Brain microvascular endothelial cell (primary cell): ENCODE measurements at regions not wholly inside any gene's neighbourhood (a gene's known extent, or its start where the extent isn't known, plus 50 kb on each side); places are given as distances from the start of the nearest gene placed in this dataset.

Experiments
- DNase-seq: peaks from one replicate; pipeline ENCODE4 v3.0.0-alpha.2; 2020
- H3K27ac ChIP-seq: fragments of 250-450 bp; sonication (Bioruptor Pico); 2 replicates; pipeline ENCODE4 v1.5.1; 2020; ENCODE audit warnings: mild to moderate bottlenecking, moderate library complexity
- H3K27me3 ChIP-seq: fragments of 250-450 bp; sonication (Bioruptor Pico); replicated peaks from 2 replicates; pipeline ENCODE4 v1.5.1; 2020; ENCODE audit warnings: mild to moderate bottlenecking
- H3K36me3 ChIP-seq: fragments of 250-450 bp; sonication (Bioruptor Pico); replicated peaks from 2 replicates; pipeline ENCODE4 v1.5.1; 2020; ENCODE audit warnings: mild to moderate bottlenecking
- H3K4me3 ChIP-seq: 2 replicates; pipeline ENCODE4 v1.5.1; 2011; ENCODE audit warnings: low read depth, mild to moderate bottlenecking, control low read depth, low read length, moderate library complexity
- in situ Hi-C: cut with HindIII; loops from 2 replicates; pipeline ENCODE4 v1.10.0; 2017; ENCODE audit warnings: low sequenced_read_pairs, low pct_ligation_motif_present
- TF ChIP-seq, protein P1 (sequence below): IDR thresholded peaks from 2 replicates; pipeline ENCODE4 v1.5.1; 2011; ENCODE audit warnings: low read depth, mild to moderate bottlenecking, moderate library complexity, low read length, control low read depth, inconsistent platforms; ENCODE audit errors: missing control alignments

DNA sequence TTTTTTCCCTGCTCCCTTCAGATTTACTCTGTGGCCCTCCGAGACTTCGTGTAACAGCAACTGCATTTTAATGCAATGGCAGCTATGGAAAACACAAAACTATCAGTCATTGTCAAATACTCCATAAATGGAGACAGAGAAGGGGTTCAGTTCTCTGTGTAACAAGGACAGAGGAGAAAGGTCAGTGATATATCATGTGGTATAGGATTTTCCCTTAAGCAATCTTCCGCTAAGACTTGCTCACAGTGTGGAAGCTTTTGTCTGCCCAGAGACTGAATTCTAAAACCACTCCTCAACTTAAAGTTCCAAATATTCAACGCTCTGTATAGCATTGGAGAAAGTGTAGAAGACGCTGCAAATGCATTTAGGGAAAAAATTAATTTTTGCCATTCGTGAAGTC lies 111.3 kb upstream of the EDNRB start:
- no peak overlapping the region for H3K27ac ChIP-seq
- H3K36me3 ChIP-seq = no peaks in the 10 kb centered on the region
- no peak for DNase-seq
- TF ChIP-seq, protein P1, sequence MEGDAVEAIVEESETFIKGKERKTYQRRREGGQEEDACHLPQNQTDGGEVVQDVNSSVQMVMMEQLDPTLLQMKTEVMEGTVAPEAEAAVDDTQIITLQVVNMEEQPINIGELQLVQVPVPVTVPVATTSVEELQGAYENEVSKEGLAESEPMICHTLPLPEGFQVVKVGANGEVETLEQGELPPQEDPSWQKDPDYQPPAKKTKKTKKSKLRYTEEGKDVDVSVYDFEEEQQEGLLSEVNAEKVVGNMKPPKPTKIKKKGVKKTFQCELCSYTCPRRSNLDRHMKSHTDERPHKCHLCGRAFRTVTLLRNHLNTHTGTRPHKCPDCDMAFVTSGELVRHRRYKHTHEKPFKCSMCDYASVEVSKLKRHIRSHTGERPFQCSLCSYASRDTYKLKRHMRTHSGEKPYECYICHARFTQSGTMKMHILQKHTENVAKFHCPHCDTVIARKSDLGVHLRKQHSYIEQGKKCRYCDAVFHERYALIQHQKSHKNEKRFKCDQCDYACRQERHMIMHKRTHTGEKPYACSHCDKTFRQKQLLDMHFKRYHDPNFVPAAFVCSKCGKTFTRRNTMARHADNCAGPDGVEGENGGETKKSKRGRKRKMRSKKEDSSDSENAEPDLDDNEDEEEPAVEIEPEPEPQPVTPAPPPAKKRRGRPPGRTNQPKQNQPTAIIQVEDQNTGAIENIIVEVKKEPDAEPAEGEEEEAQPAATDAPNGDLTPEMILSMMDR = no peak
- H3K4me3 ChIP-seq = no peak overlapping the region
- no peaks in the 10 kb centered on the region for H3K27me3 ChIP-seq
- in situ Hi-C loops = no loop called here

DNA sequence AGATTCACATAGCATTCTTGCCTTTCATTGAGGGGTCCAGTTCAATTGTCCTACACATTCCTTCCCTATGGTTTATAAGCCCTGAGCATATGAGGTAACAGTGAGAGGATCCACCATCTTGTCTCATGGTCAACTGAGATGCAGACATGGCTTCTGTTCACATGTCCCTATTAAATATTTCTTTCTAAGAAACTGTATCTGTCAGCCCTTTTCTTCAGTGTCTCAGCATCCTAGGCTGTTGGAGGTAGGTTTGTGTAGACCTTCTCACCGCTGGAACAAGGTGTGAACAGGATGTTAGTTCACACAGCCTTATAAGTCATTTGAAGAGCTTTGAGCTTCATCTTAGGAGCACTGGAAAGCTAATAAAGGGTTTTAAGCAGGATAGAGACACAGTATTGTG lies 110.3 kb upstream of the EDNRB start:
- H3K27me3 ChIP-seq = no peaks in the 10 kb centered on the region
- H3K27ac ChIP-seq = no peak overlapping the region
- TF ChIP-seq, protein P1 = no peak
- no peak for DNase-seq
- in situ Hi-C loops = no loop called here
- H3K36me3 ChIP-seq = no peaks in the 10 kb centered on the region
- H3K4me3 ChIP-seq = no peak overlapping the region

- Histone ChIP-seq H3K36me3 (no peaks in the 10 kb centered on the region), H3K27ac (no peak overlapping the region), H3K4me3 (no peak overlapping the region), H3K27me3 (no peaks in the 10 kb centered on the region)
- peak; percentile 6 for DNase-seq
- TF ChIP-seq, protein P1 = no peak
- in situ Hi-C loops = no loop called here
These were observed 106.4 kb upstream of the EDNRB start for GRCh38 chr13:78024996-78025395.

GRCh38 chr13:78022164-78022877 lies 103.7 kb upstream of the EDNRB start:
- Histone ChIP-seq H3K36me3 (no peaks in the 10 kb centered on the region), H3K4me3 (no peak overlapping the region), H3K27me3 (no peaks in the 10 kb centered on the region), H3K27ac (peak overlapping the region; percentile 25)
- TF ChIP-seq, protein P1 = no peak
- in situ Hi-C loops = no loop called here
- peak; percentile 70 for DNase-seq

GRCh38 chr13:78020861-78021260 lies 102.2 kb upstream of the EDNRB start:
- TF ChIP-seq, protein P1 = no peak
- Histone ChIP-seq H3K4me3 (no peak overlapping the region), H3K27me3 (no peaks in the 10 kb centered on the region), H3K27ac (no peak overlapping the region), H3K36me3 (no peaks in the 10 kb centered on the region)
- in situ Hi-C loops = no loop called here
- DNase-seq = no peak

- in situ Hi-C loops = no loop called here
- H3K27ac ChIP-seq = no peak overlapping the region
- TF ChIP-seq, protein P1 = no peak
- no peaks in the 10 kb centered on the region for H3K27me3 ChIP-seq
- DNase-seq = no peak
- no peaks in the 10 kb centered on the region for H3K36me3 ChIP-seq
- H3K4me3 ChIP-seq = no peak overlapping the region
These were observed 97.2 kb upstream of the EDNRB start for GRCh38 chr13:78015782-78016181.
